HG03045 (cell line): ENCODE measurements at regions not wholly inside any gene's neighbourhood (a gene's known extent, or its start where the extent isn't known, plus 50 kb on each side); places are given as distances from the start of the nearest gene placed in this dataset.

Source experiments
- ATAC-seq: cut with Tn5 transposase; IDR thresholded peaks from one replicate; pipeline ENCODE4 v1.9.1; 2021; ENCODE audit warnings: mild to moderate bottlenecking, moderate library complexity; ENCODE audit not compliant: unreplicated experiment

DNA sequence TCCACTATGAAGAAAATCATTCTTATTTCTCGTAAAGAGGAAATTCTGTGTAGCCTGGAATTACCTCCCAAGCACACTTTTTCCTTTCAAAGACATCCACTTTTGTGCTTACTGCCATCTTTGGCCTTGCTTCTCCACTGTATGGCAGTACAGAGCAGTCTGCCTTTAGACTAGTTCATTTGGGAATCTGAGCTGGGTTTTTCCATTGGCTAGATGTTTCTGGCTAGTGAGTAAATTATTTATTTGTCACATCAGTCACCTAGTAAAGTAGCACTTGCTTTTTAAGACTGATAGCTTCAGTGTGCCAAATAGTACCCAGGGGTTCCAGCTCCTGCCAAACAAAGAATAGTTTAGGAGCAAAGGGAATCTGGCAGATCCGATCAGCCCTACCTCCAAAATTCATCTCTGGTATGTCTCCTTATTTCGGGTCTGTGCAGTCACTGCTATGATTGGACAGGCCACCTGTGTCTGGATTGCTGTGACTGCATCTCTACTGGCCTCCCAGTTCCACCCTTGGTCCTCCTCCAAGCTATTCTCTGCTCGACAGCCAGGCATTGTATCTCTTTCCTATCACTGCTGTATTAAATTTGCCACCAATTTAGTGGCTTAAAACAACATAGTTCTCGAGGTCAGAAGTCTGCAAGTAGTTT, 97.6 kb downstream of the NUDT12 start:
- ATAC-seq = no peak

DNA sequence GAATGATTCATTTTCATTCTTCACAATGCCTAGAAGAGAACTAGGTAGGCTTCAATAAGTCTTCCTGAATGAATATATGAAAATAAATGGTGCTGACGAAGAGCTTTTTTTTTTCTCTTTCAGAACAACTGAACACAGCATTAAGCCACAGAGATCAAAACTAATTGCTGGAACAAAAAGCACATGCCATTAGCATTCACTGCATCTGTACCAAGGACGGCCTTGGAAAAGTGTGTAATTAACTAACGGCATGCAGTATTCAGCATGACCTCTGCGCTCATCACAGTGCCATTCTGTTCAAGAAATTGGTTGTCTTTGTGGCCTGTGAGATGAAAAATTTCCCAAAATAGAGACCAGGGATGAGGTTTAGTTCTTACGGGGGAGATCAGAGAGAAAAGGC, 99.3 kb downstream of the NUDT12 start:
- ATAC-seq = no peak

DNA sequence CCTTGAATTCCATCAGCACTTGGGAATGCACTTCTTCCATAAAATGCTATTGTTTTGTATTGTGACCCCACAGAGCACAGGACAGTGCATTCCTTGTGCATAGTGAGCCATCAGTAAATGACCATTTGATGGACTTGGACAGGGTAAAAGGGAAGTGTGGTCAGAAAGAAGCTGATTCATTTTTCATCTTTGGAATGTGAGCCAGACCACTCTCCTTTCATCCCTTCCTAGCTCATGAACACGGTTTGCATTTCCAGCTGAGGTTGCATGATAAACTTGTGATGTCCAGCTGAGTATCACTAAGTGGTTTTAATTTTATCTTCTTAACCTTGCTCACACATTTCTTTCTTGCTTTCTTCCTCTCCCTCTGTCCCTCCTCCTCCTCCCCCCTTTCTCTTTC, 101.3 kb downstream of the NUDT12 start:
- no peak for ATAC-seq

- ATAC-seq = no peak
Observed at GRCh38 chr5:103458497-103459040, 104.0 kb downstream of the NUDT12 start.

DNA sequence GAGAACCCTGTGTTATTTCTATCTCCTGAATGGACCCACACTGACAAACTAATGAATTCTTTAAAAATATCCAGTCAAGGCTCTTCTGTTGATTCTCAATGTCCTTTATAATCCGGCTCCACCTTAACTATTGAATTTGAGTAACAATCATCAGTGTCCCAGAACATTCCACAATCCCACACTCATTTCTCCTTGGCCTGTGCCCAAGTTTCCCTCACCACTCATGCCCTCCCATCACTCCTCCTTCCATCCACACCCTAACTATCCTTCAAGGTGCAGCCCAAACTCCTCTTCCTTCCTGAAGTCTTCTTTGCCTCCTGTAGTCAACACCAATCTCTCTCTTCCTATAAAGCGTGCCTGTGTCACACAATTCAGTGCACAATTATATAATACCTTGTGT, 106.1 kb downstream of the NUDT12 start:
- no peak for ATAC-seq

DNA sequence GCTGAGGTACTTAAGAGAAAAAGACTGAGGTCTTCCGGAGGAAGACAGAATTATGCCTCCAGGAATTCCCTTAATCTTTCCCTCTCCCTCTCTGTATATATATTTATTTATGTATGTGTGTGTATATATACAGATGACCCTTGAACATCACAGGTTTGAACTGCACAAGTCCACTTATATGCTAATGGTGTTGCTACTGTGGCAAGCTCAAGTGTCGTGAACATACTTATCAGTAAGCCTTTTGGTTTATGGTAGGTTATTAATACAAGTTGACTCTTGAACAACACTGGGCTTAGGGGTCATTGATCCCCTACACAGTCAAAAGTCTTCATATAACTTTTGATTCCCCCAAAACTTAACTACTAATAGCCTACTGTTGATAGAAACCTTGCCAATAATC, 106.8 kb downstream of the NUDT12 start:
- no peak for ATAC-seq

DNA sequence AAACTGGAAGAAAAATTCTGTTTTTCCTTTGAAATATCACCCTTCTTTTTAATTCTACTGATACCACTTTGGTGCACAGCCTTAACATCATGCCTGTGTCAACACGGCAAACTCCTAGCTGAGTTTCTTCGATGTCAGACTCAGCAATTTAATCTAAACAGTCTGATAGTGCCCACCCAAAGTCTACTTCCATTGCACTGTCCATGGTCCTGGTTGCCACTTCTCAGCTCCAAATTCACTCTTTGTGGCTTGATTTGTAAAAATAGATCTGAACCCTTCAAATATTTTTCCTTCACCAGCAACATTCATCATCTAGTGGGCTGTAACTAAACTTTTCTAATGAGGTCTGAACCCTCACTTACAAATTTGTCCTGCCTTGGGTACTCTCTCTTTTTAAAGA, 107.8 kb downstream of the NUDT12 start:
- ATAC-seq = no peak

DNA sequence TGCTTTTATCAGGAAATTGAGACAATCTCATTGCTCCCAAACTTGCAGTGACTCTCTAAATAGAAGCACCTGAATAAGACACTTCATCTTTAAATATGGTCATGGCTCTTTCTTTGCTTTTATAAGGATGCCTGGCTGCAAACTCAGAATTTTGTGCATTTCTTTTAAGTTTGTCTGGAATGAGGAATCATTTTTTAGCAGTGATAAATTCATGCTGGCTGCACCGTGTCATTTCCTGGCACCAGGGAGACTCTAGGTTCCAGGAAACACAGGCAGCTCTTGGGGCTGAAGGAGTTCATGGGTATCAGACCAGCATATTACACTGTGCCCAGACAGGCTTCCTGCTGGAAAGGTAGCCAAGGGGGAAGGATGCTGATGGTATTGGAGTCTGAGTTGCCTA, 109.9 kb downstream of the NUDT12 start:
- ATAC-seq = no peak

DNA sequence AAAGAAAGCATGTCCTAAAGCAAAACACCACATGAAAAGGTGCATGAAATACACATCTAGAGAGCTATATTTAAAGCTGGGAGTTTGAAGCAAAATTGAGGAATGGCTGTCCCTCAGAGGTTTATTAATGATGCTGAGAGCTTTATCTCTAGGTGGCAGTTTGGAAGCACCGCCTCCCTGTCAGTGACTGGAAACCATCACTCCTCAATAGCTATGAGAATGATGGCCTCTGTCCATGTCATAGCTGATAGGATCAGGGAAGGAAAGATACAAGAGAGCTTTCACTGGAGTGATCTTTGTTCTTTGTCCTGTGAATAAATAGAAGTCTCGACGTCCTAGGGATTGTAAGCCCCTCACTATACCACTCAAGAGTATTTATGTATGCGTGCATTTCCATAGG, 110.5 kb downstream of the NUDT12 start:
- no peak for ATAC-seq

- ATAC-seq = no peak
Observed at GRCh38 chr5:103451261-103451660, 111.3 kb downstream of the NUDT12 start.

DNA sequence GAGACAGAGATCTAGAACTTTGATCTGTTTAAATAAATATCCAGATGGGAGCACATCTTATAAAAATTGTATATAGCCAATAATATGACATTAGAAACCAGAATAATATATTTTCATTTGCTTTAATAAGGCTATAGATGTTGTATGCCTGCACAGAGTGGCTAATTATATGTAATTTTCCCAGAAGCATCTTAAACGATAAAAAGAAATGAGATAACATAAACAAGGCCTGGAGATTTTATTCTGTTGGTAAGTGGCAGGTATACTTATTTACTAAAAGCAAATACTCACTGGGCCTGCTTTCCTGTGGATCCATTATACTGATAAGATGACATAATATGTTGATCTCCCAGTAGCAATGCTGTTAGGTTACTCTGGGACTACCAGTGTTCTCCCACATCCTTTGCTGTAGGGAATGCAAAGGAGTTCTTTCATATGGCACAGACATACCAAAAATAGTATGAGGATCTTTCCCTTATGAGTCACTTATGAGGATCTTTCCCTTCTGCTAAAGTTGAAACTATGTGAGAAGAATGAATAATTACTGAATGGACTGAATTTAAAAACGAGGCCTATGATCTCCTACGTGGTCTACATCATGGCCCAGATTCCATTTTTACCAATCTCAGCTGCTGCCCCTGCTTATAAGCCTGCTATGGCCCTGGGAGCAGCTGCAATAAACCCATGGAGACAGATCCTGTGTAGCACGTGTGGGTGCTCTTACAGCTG, 112.1 kb downstream of the NUDT12 start:
- no peak for ATAC-seq

- no peak for ATAC-seq
Observed at GRCh38 chr5:103446813-103447212, 115.8 kb downstream of the NUDT12 start.

- ATAC-seq = no peak
Observed at GRCh38 chr5:103445426-103446035, 117.1 kb downstream of the NUDT12 start.

DNA sequence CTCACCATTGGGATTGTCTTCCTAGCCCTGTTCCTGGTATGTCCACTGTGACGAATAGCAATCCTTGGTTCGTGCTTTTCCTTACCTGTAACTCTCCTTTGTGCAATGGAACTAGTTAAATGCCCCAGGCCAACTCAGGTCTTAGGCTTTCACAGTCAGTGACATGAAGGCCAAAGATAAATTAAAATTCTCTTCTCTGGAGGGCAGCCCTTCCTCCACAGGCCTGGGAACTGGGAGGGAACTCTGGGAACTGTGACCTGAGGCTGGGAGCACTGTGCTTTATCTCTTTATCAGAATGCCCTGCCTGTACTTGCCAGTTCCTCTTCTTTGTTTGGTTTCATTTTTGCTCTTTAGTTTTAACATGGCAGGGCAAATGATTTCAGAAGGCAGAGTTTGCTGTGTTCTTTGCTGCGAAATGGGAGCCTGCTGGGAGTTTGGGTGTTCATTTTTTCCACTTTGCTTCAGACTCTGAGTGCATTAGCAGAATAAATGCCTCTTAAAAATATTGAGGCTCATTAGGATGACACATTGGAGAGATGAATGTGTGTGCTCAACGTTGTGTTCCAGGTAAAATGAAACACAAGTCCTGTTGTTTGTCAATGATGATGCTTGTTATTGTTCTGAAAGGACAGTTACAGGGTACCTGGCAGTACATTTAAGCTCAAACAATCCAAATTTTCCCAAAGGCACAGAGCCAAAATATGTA, 118.1 kb downstream of the NUDT12 start:
- ATAC-seq = peak; percentile 68

GRCh38 chr5:103442750-103443149, 119.8 kb downstream of the NUDT12 start:
- ATAC-seq = no peak

DNA sequence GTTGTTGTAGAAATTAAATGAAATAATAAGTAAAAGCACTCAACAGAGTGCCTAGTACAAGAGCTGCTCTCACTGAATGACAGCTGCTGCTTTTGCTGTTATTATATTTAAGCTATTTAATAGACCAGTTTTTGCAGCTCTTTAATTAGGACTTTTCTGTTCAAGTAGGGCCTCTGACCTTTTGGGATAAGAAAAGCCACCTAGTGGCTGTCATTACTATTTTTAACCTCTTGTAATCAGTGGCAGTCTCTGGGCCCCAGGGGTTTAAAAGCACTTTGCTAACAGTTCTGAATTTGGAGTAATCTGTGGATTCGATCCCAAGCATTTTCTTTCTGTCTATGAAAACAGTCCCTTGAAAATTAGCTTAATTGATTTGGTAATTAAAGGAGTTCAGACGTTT, 121.1 kb downstream of the NUDT12 start:
- ATAC-seq = no peak

GRCh38 chr5:103439007-103439406, 123.6 kb downstream of the NUDT12 start:
- no peak for ATAC-seq

DNA sequence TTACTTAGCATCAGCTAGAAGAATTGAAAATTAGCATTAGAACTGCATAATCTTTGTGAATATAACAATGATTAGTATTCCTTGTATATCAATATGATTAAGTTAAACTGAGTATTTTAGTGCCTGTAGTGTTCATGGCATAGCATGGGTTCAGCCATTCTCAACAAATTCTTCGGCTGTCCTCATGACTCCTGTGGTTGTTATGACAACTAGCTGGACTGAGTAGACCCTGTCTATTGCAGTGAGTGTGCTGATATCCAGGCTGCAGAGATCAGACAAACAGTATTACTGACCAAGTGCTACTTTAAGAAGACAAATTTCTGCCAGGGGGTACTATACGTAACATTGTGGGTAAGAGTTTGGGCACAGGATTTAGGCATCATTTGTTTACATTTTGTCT, 125.9 kb downstream of the NUDT12 start:
- no peak for ATAC-seq

GRCh38 chr5:103436112-103436511, 126.5 kb downstream of the NUDT12 start:
- no peak for ATAC-seq

GRCh38 chr5:103435136-103435889, 127.3 kb downstream of the NUDT12 start:
- no peak for ATAC-seq

GRCh38 chr5:103434057-103434456, 128.5 kb downstream of the NUDT12 start:
- ATAC-seq = no peak
